ENCODE measurements at regions not wholly inside any gene's neighbourhood (a gene's known extent, or its start where the extent isn't known, plus 50 kb on each side); places are given as distances from the start of the nearest gene placed in this dataset.

GRCh38 chrX:20355187-20355586 lies 88.5 kb upstream of the RPS6KA3 start:
- H3K4me3 ChIP-seq (ENCODE audit: low read depth, low read length) = no peak overlapping the region
- no peak for DNase-seq (ENCODE audit: low read depth, low spot score)
- CTCF ChIA-PET = no interaction called here
- POLR2A ChIA-PET = no interaction called here
- TF ChIP-seq, protein P1, sequence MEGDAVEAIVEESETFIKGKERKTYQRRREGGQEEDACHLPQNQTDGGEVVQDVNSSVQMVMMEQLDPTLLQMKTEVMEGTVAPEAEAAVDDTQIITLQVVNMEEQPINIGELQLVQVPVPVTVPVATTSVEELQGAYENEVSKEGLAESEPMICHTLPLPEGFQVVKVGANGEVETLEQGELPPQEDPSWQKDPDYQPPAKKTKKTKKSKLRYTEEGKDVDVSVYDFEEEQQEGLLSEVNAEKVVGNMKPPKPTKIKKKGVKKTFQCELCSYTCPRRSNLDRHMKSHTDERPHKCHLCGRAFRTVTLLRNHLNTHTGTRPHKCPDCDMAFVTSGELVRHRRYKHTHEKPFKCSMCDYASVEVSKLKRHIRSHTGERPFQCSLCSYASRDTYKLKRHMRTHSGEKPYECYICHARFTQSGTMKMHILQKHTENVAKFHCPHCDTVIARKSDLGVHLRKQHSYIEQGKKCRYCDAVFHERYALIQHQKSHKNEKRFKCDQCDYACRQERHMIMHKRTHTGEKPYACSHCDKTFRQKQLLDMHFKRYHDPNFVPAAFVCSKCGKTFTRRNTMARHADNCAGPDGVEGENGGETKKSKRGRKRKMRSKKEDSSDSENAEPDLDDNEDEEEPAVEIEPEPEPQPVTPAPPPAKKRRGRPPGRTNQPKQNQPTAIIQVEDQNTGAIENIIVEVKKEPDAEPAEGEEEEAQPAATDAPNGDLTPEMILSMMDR (IDR thresholded peaks at IDR 0.05; ENCODE audit: insufficient read depth, low read length, missing control alignments) = no peak

GRCh38 chrX:20354505-20354904 lies 87.8 kb upstream of the RPS6KA3 start:
- ChIA-PET POLR2A (no interaction called here), CTCF (no interaction called here)
- TF ChIP-seq, protein P1 (IDR thresholded peaks at IDR 0.05; ENCODE audit: insufficient read depth, low read length, missing control alignments) = no peak
- no peak for DNase-seq (ENCODE audit: low read depth, low spot score)
- H3K4me3 ChIP-seq (ENCODE audit: low read depth, low read length) = no peak overlapping the region

GRCh38 chrX:20352935-20353336 lies 86.2 kb upstream of the RPS6KA3 start:
- no peak overlapping the region for H3K4me3 ChIP-seq (ENCODE audit: low read depth, low read length)
- ChIA-PET POLR2A (no interaction called here), CTCF (no interaction called here)
- DNase-seq (ENCODE audit: low read depth, low spot score) = no peak
- TF ChIP-seq, protein P1 (IDR thresholded peaks at IDR 0.05; ENCODE audit: insufficient read depth, low read length, missing control alignments) = no peak

GRCh38 chrX:20352504-20352903 lies 85.8 kb upstream of the RPS6KA3 start:
- ChIA-PET POLR2A (no interaction called here), CTCF (no interaction called here)
- TF ChIP-seq, protein P1 (IDR thresholded peaks at IDR 0.05; ENCODE audit: insufficient read depth, low read length, missing control alignments) = no peak
- no peak overlapping the region for H3K4me3 ChIP-seq (ENCODE audit: low read depth, low read length)
- DNase-seq (ENCODE audit: low read depth, low spot score) = no peak

GRCh38 chrX:20350596-20350995 lies 83.9 kb upstream of the RPS6KA3 start:
- TF ChIP-seq, protein P1 (IDR thresholded peaks at IDR 0.05; ENCODE audit: insufficient read depth, low read length, missing control alignments) = no peak
- ChIA-PET POLR2A (no interaction called here), CTCF (no interaction called here)
- no peak for DNase-seq (ENCODE audit: low read depth, low spot score)
- no peak overlapping the region for H3K4me3 ChIP-seq (ENCODE audit: low read depth, low read length)

DNA sequence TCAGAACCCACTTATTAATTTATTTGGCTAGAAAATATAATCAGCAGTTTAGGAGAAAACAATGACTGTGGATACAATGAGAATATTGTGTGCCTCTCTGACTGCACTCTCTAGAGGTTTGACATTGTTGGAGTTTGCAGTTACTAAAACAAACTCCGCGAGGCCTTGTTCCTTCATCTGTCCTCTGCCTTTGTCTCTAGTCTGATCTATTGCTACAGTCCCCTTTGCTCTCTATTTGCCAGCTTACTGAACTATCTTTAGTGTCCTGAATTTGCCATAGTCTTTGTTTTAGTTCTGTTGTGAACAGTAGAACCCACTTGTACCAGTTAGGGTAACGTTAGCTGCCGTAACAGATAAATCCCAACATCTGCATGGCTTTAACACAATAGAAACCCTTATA lies 81.4 kb upstream of the RPS6KA3 start:
- ChIA-PET POLR2A (no interaction called here), CTCF (no interaction called here)
- H3K4me3 ChIP-seq (ENCODE audit: low read depth, low read length) = no peak overlapping the region
- DNase-seq (ENCODE audit: low read depth, low spot score) = no peak
- TF ChIP-seq, protein P1 (IDR thresholded peaks at IDR 0.05; ENCODE audit: insufficient read depth, low read length, missing control alignments) = no peak
